HG03521 (cell line): ENCODE measurements at regions not wholly inside any gene's neighbourhood (a gene's known extent, or its start where the extent isn't known, plus 50 kb on each side); places are given as distances from the start of the nearest gene placed in this dataset.

Experiments used
- ATAC-seq: cut with Tn5 transposase; IDR thresholded peaks from one replicate; pipeline ENCODE4 v1.9.1; 2021; ENCODE audit warnings: mild to moderate bottlenecking, moderate library complexity; ENCODE audit not compliant: unreplicated experiment

GRCh38 chr16:65666132-65666941, 544.5 kb upstream of the CDH11 start:
- no peak for ATAC-seq

GRCh38 chr16:65665586-65665985, 543.7 kb upstream of the CDH11 start:
- no peak for ATAC-seq

- ATAC-seq, result no peak
Measured at GRCh38 chr16:65663774-65664173, 541.9 kb upstream of the CDH11 start.

DNA sequence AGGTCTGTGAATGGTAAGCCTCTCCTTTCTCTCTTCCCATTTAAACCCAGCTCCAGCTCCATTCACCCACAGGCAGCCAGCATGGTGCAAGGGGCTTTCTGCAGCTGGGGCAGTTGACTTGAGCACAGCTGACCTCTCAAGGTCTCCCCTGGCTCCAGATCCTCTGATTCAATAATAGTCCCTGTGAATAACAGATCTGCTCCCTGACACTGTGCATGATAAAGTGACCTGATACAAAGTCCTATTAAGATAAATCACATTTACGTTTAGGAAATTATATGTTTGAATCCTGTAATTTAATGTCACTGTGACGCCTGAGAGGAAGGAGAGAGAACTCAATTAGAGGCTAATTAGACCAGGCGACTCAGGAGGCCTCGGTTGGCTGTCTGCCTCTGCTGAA, 540.4 kb upstream of the CDH11 start:
- ATAC-seq, result no peak

GRCh38 chr16:65661558-65661957, 539.7 kb upstream of the CDH11 start:
- no peak for ATAC-seq

DNA sequence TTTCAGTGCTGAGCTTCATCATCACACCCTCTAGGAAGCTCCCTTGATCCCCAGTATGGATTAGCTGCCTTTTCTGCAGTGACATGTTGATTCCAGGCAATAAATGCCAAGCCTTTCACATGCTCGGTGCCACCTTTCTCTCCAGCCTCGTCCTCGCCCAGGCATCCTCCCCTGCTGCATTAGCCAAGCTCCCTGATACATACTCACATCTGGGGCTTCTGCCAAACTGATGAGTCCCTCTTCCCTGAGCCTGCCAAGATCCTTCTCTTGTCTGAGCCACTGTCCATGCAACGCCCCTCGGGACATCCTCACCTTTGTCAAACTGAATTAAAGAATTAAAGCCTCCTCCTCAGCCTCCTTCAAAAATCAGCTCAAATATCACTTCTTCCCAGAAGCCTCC, 538.5 kb upstream of the CDH11 start:
- ATAC-seq, result no peak

DNA sequence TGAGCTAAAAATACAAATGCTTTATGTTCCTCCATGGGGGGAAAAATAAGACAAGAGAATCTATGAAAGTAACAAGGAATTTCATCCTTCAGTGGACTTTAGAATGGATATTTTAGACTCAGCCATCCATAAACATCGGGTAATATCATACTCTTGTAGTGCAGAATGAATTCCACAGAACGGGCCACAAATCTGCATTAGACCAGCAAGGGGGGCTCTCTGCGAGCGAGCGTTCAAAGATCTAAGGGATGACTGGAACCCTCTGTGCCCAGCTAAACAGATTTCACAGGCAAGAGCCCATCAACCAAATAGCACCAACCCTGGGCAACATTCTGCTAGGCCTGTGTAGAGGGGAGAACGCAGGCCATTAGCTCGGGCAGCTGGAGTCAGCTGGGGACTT, 537.9 kb upstream of the CDH11 start:
- no peak for ATAC-seq

- no peak for ATAC-seq
Measured at GRCh38 chr16:65658787-65659220, 536.9 kb upstream of the CDH11 start.

DNA sequence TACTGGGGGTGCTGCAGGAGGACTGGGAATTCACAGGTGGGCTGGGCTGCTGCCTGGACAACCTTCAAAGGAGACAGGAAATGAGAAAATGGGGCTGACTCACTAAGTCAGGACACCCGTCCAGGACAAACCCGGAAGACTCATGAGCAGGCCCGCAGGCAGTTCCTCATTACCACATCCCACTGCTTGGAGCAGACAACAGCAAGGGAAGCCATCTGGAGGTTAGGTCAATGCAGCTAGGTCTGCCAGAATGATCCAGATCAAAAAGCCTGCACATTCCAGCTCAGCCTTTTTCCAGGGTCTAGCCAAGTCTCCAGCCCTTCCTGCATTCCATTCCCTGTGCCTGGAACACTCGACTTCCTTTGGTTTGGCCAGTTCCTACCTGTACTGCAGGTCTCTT, 536.5 kb upstream of the CDH11 start:
- ATAC-seq, result no peak

DNA sequence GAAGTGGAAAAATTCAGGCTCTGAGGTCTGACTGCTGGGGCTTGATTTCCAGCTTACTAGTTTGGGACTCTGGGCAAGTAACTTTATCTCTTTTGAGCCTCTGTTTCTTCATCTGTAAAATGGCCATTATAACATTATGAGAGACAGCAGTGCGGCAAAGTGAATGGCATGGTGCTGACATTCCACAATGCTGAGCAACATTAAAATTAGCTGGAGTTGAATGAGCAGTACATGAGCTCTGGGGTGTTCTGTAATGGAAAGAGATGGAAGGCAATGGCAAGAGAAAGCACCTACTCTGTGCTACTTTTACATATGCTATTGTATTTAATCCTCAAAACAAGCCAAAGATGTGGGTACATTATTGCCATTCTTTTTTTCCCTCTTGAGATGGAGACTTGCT, 535.7 kb upstream of the CDH11 start:
- ATAC-seq, result no peak

- ATAC-seq, result no peak
Measured at GRCh38 chr16:65657071-65657494, 535.2 kb upstream of the CDH11 start.

GRCh38 chr16:65655802-65656201, 533.9 kb upstream of the CDH11 start:
- ATAC-seq, result no peak

DNA sequence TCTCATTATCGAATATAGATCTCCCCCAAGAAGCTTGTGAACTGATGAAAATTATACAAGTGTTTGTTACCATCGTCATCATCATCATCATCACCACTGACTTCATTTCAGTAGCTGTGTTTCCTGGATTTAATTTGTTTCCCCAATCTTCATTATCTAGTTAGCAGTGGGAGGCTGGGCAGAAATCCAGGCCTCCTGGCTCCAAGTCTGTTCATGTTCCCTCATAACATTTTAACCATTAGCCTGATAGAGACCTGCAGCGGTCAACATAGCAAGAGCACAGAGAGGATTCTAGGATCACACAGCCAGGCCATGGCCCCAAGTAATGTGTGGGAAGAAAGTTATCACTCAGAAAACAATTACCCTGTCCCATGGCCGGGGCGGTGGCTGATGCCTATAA, 526.2 kb upstream of the CDH11 start:
- ATAC-seq, result no peak

GRCh38 chr16:65644821-65645220, 523.0 kb upstream of the CDH11 start:
- ATAC-seq, result no peak

DNA sequence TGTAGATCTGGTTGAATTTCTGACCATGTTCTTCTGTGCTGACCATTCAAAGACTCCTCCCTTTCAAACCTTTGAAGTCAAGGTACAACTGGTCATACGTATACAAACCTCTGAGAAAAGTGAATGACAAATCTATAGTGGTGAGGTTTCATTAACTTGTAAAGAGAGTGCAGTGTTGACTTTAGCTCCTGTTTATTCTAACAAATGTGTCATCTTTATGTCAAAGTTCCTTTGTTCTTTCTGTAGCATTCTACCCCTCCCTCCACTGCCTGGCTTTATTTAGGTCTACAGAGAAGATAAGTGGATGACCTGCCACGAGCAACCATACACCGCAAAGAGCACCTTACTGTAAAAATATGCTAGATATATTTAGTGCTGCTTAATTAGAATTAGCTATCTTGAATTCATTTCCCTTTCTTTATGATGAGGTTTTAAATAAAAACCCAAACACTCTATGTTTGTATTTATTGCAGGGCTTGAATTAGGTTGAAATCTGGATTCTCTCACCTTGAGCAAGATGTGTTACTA, 520.0 kb upstream of the CDH11 start:
- no peak for ATAC-seq

GRCh38 chr16:65641049-65641761, 519.3 kb upstream of the CDH11 start:
- no peak for ATAC-seq

DNA sequence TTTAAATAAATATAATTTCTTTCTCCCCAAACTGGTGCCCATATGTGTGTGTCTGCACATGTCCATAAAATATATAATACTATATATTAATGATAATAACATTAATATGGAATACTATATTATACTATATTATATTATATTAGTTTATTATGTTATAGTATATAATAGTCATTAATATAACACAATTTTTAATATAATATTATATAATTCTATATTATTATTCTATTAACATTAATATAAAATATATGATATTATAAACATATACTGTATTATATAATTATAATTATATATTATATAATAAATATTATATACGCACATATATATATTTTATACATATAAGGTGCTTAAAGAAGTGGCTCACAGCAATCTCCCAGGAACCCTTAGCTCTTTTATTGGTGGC, 513.0 kb upstream of the CDH11 start:
- no peak for ATAC-seq

DNA sequence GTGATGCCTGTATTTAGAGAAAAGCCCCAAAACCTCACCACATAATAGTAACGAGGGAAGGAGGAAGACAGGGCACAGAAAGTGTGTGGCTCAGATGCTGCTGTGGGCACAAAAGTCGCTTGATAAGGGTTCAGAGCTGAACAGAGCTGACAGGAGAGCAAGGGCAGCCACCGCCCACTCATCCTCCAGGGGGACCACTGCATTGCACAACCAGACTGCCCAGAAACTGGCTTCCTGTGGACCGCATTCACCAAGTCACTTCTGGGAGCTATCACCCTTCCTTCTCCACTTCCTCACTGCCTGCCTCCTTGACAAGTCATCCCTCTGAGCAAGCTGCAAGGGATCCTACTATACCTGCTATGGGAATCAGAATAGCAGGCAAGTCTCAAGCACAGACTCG, 512.4 kb upstream of the CDH11 start:
- no peak for ATAC-seq

DNA sequence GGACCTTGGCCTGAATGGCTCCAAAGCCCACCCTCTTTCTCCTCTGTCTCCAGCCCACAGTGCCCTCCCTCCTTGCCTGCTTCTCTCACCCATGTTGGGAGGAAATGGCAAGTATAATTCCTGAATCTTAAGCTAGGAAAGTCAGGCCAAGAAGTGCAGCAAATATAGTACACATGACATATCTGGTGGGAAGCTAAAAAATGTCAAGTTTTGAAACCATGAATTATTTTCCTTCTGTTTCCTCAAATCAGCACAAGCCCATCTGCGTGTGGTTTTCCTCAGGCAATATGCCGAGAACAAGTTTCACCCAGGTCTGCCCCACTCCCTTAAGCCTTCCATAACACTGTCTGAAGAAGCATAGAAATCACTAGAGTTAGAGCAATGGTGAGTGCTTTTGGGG, 502.8 kb upstream of the CDH11 start:
- no peak for ATAC-seq

GRCh38 chr16:65624229-65624628, 502.4 kb upstream of the CDH11 start:
- ATAC-seq, result no peak

DNA sequence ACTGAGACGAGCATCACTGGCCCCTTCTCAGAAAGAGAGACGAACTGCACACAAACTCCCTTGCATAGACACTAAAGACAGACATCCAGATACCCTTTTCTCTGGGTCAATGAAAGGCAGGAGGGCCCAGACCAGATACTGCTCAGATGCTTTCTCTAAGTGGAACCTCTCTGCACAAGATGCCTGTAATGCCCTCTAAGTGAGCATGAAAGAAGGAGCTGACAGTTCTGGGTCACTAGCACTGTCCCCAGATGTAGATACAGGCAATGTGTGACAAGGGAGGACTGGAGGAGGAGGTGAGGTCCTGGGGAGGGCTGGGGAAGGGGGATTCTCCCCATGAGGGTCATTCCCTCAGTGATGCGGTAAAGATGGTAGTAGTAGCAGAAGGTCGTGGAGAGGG, 501.0 kb upstream of the CDH11 start:
- ATAC-seq, result no peak

DNA sequence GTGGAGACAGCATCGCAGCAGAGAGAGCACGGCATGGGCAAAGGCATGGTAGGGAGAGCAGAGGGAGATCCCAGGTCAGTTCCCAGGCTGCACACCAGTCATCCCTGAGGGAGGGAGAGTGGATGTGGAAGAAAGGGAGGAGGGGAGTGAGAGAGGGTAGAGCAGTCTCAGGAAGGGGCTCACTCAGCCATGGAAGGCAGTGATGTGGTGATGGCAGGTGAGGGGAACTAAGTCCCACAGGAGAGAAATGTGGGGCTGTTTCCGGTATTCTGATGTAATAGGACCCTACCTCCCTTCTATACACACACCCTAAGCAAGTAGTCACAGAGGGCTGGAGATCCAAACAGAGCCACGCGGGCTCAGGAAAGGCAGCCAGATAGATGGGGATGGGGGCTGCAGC, 500.3 kb upstream of the CDH11 start:
- ATAC-seq, result no peak
